Astrocyte of the cerebellum (primary cell): ENCODE measurements at regions not wholly inside any gene's neighbourhood (a gene's known extent, or its start where the extent isn't known, plus 50 kb on each side); places are given as distances from the start of the nearest gene placed in this dataset.
"Not testable (repeated sequence)": the region's sequence is repeated elsewhere in the genome, so short reads cannot be mapped to it uniquely, and the experiment has no call there.

ENCODE experiments used
- DNase-seq: peaks from one replicate; pipeline ENCODE4 v3.0.0-alpha.2; 2011; ENCODE audit warnings: low read depth
- H3K4me3 ChIP-seq: 2 replicates; pipeline ENCODE4 v1.5.1; 2011; ENCODE audit warnings: mild to moderate bottlenecking, low read depth, low read length, moderate library complexity
- in situ Hi-C: cut with HindIII; loops from 2 replicates; pipeline ENCODE4 v1.10.0; 2017; ENCODE audit warnings: low sequenced_read_pairs
- TF ChIP-seq, protein P1 (sequence below): IDR thresholded peaks from 2 replicates; pipeline ENCODE4 v1.5.1; 2012; ENCODE audit warnings: low read length, low read depth, moderate library complexity, mild to moderate bottlenecking; ENCODE audit errors: missing control alignments

- no peak overlapping the region for H3K4me3 ChIP-seq
- TF ChIP-seq, protein P1, sequence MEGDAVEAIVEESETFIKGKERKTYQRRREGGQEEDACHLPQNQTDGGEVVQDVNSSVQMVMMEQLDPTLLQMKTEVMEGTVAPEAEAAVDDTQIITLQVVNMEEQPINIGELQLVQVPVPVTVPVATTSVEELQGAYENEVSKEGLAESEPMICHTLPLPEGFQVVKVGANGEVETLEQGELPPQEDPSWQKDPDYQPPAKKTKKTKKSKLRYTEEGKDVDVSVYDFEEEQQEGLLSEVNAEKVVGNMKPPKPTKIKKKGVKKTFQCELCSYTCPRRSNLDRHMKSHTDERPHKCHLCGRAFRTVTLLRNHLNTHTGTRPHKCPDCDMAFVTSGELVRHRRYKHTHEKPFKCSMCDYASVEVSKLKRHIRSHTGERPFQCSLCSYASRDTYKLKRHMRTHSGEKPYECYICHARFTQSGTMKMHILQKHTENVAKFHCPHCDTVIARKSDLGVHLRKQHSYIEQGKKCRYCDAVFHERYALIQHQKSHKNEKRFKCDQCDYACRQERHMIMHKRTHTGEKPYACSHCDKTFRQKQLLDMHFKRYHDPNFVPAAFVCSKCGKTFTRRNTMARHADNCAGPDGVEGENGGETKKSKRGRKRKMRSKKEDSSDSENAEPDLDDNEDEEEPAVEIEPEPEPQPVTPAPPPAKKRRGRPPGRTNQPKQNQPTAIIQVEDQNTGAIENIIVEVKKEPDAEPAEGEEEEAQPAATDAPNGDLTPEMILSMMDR, result no peak
- no peak for DNase-seq
- in situ Hi-C loops, result loop anchor here (25.0 kb wide), 1 partner anchor 199 kb away; no protein-coding TSS in a partner anchor
Measured at GRCh38 chr17:16888413-16889087, 83.4 kb downstream of the TNFRSF13B start.

DNA sequence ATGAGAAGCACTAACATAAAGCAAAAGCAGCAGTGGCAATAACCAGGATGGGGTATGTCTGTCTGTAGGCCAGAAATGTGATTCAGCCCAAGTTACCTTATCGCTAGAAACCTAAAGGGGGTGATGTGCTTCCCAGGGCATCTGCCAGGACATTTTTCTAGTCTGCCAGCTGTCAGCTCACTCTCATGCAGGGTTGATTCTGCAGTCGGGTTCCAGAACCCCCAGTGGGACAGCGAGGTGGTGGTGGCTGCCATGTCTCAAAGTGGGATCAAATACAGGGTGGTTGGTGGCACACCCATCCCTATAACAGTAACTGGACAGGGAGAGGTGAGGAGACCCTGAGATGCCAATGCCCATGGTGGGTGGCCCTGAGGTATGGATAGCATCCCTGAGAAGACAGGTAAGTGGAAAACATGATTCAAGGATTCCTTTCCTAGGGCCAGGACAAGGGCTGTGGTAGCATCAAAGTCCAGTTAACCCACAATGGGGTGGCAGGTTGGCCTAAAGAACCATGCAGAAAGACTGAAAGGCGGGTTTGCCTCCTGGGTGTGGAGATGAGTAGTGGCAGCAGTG lies 84.3 kb downstream of the TNFRSF13B start:
- in situ Hi-C loops, result loop anchor here (25.0 kb wide), 1 partner anchor 200 kb away; no protein-coding TSS in a partner anchor
- TF ChIP-seq, protein P1, result no peak
- no peak for DNase-seq
- H3K4me3 ChIP-seq, result no peak overlapping the region

GRCh38 chr17:16886655-16887322 lies 85.1 kb downstream of the TNFRSF13B start:
- in situ Hi-C loops, result loop anchor here (25.0 kb wide), 1 partner anchor 201 kb away; no protein-coding TSS in a partner anchor
- no peak for DNase-seq
- TF ChIP-seq, protein P1, result no peak
- H3K4me3 ChIP-seq, result no peak overlapping the region

DNA sequence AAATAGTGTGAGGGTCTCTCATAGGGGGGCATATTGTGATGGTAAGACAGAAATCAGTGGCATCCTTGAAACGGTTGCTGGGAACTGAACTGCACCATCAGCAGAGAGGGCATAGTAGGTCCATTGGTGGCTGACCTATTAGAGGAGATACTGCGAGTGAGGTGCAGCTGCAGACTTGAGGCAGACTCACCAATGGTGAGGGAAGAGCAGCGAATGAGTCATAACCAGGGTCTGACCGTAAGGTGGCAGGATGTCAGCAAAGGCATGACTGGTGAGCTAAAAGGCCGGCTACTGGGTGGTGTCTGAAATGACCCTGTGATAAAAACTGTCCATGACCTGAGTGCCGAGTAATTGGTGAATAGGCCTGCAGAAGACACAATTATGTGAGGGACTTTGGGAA lies 86.7 kb downstream of the TNFRSF13B start:
- H3K4me3 ChIP-seq, DNase-seq: not testable (repeated sequence)
- in situ Hi-C loops, result loop anchor here (25.0 kb wide), 1 partner anchor 202 kb away; no protein-coding TSS in a partner anchor

DNA sequence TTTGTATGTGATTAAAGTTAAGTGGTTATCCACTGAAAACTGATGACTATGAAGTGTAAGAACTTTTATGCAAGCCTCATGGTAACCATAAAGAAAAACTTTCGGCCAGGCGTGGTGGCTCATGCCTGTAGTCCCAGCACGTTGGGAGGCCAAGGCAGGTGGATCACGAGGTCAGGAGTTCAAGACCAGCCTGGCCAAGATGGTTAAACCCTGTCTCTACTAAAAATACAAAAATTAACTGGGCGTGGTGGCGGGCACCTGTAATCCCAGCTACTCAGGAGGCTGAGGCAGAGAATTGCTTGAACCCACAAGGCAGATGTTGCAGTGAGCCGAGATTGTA lies 89.0 kb downstream of the TNFRSF13B start:
- not testable (repeated sequence) for H3K4me3 ChIP-seq, DNase-seq
- in situ Hi-C loops, result loop anchor here (25.0 kb wide), 1 partner anchor 204 kb away; no protein-coding TSS in a partner anchor

DNA sequence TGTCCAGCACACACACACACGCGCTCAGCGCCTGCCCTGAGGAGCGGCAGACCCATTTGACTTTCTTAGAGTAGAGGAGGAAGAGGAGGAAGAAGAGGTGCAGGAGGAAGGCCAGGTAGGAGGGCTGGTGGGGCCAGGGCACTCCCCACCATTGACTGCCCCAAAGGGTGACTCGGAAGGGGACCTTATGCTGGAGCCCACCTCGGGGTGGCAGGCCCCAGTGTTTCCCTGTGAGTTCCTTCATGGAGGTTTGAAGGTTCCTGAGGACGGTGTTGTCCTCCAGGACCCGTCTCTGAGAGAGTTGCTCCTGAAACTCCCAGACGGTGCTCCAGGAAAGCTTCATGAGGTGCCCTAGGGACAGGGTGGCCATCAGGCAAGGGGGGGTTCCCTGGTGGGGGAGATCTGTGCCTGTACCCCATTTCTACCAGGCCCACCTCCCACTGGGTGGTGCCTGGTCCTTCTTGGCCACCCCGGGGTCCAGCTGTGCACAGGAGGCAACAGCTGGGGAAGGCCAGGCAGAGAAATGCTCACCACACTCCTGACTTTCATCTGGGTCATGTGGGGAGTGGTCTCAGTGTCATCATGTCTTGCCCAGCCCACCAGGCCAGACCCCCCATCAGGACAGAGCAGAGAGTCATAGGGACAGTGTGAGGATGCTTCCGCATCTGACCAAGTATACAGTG lies 89.5 kb downstream of the TNFRSF13B start:
- in situ Hi-C loops, result loop anchor here (25.0 kb wide), 1 partner anchor 205 kb away; no protein-coding TSS in a partner anchor
- TF ChIP-seq, protein P1, result no peak

DNA sequence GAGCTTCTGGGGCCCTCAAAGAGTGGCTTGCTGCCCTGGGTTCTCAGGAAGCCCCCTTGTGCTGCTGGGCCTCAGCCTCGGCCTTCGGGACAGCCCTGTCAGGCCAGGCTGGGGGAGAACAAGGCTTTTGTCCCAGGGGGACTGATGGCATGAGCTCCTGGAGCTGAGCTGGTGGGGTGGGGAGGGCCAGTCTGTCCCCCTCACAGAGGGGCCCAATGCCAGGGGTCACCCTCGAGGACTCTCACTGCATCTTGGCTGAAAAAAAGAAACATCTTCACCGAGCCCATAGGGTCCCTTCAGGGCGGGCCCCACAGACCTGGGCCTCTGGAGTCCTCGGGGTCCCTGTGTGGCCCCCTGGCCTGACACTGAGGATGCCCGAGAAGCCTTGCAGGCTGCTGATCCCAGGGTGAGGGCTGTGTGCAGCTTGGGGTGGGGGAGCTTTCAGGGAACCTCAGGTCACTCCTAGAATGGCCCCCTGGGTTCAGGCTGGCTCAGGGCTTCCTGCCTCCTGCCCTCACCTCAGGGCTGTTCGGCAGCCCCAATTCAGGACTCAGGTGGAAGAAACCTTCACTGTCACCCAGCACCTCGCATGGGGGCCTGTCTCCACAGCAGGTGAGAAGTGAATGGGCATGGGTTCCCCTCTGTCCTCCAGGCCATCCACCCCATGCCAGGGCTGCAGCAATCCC lies 90.5 kb downstream of the TNFRSF13B start:
- in situ Hi-C loops, result loop anchor here (25.0 kb wide), 1 partner anchor 206 kb away; no protein-coding TSS in a partner anchor
- TF ChIP-seq, protein P1, result no peak
- H3K4me3 ChIP-seq, result no peak overlapping the region
- DNase-seq, result no peak

More for the DNA sequence above, 89.5 kb downstream of the TNFRSF13B start:
- no peak overlapping the region for H3K4me3 ChIP-seq
- no peak for DNase-seq
